B cell (primary cell): ENCODE measurements at regions not wholly inside any gene's neighbourhood (a gene's known extent, or its start where the extent isn't known, plus 50 kb on each side); places are given as distances from the start of the nearest gene placed in this dataset.

Experiments
- ATAC-seq: fragments of 200-7000 bp; cut with Tn5 transposase; one replicate; pipeline ENCODE4 v1.10.0; 2021; ENCODE audit warnings: low read depth, mild to moderate bottlenecking, moderate number of reproducible peaks, moderate library complexity
- CTCF ChIA-PET: fragments of 350-600 bp; sonication (Branson Sonifier 250); formaldehyde crosslinking; loops from one replicate; lab custom pipeline; 2021; ENCODE audit warnings: antibody characterized with exemption, inconsistent platforms; lab: Charles Lee
- POLR2A ChIA-PET: fragments of 350-600 bp; sonication (Branson Sonifier 250); formaldehyde crosslinking; loops from one replicate; lab custom pipeline; 2021; ENCODE audit warnings: antibody characterized with exemption; lab: Charles Lee
- DNase-seq: peaks from one replicate; pipeline ENCODE4 v3.0.0; 2013
- H2AFZ ChIP-seq: 2 replicates; pipeline ENCODE4 v1.6.1; 2012; ENCODE audit warnings: mild to moderate bottlenecking, low read depth, low read length; ENCODE audit not compliant: insufficient read depth, poor library complexity, severe bottlenecking
- H3K27ac ChIP-seq, 2 donors: 1 replicate in 1 of 2; 2 replicates in 1 of 2; pipeline ENCODE4 v1.5.1; 2012 to 2013; ENCODE audit warnings: low read length in 2 of 2, mild to moderate bottlenecking in 2 of 2, moderate library complexity in 1 of 2
- H3K27me3 ChIP-seq, 4 experiments: fragments of 200-600 bp in 1 of 4; sonication (generic) in 1 of 4; replicated peaks in 1 of 4; 1 replicate in 2 of 4; 2 replicates in 2 of 4; pipeline versions ENCODE4 v1.6.1 to v1.7.0; 2013 to 2016; ENCODE audit warnings: low read length in 3 of 4, mild to moderate bottlenecking in 2 of 4, mixed read lengths in 1 of 4, moderate library complexity in 1 of 4; ENCODE audit not compliant: insufficient read depth in 4 of 4, control insufficient read depth in 3 of 4; ENCODE audit errors: control extremely low read depth in 1 of 4
- H3K36me3 ChIP-seq, 2 experiments: replicated peaks in 1 of 2; 1 replicate in 1 of 2; 2 replicates in 1 of 2; pipeline versions ENCODE4 v1.6.1 to v1.7.1; 2013; ENCODE audit warnings: low read length in 1 of 2; ENCODE audit not compliant: insufficient read depth in 2 of 2, control insufficient read depth in 1 of 2; ENCODE audit errors: control extremely low read depth in 1 of 2, extremely low read depth in 1 of 2
- H3K4me1 ChIP-seq, 2 donors: fragments of 200-600 bp in 1 of 2; sonication (generic) in 1 of 2; 1 replicate in 1 of 2; 2 replicates in 1 of 2; pipeline versions ENCODE4 v1.5.1 to v1.6.1; 2013 to 2017; ENCODE audit warnings: low read length in 2 of 2; ENCODE audit not compliant: control insufficient read depth in 2 of 2, insufficient read depth in 2 of 2
- H3K4me2 ChIP-seq: replicated peaks from 2 replicates; pipeline ENCODE3; 2012; ENCODE audit warnings: mild to moderate bottlenecking, low read depth, low read length; ENCODE audit not compliant: poor library complexity, severe bottlenecking
- H3K4me3 ChIP-seq, 5 experiments: fragments of 200-600 bp in 1 of 5; sonication (generic) in 1 of 5; 1 replicate in 3 of 5; 2 replicates in 2 of 5; pipeline versions ENCODE4 v1.5.1 to v1.7.0; 2011 to 2016; ENCODE audit warnings: low read length in 4 of 5, mild to moderate bottlenecking in 4 of 5, low read depth in 2 of 5, control low read depth in 1 of 5, moderate library complexity in 1 of 5; ENCODE audit not compliant: insufficient read depth in 1 of 5; ENCODE audit errors: control extremely low read depth in 1 of 5, extremely low read depth in 1 of 5
- H3K79me2 ChIP-seq: fragments of 200-600 bp; sonication (generic); one replicate; pipeline ENCODE4 v1.6.0; 2016; ENCODE audit warnings: low read length; ENCODE audit not compliant: control insufficient read depth, insufficient read depth
- H3K9ac ChIP-seq: fragments of 200-600 bp; sonication (generic); 2 replicates; pipeline ENCODE4 v1.6.1; 2017; ENCODE audit warnings: mild to moderate bottlenecking, low read length, moderate library complexity
- H3K9me3 ChIP-seq, 3 donors: one replicate each; pipeline versions ENCODE4 v1.6.1 to v1.7.1; 2013; ENCODE audit warnings: low read length in 2 of 3; ENCODE audit not compliant: control insufficient read depth in 2 of 3, insufficient read depth in 1 of 3; ENCODE audit errors: control extremely low read depth in 1 of 3
- H4K20me1 ChIP-seq: 2 replicates; pipeline ENCODE4 v1.6.0; 2012; ENCODE audit warnings: mild to moderate bottlenecking, low read length; ENCODE audit not compliant: insufficient read depth, control insufficient read depth, poor library complexity, severe bottlenecking
- H3K27ac Mint-ChIP-seq: one replicate; pipeline ENCODE4 v1.8.0; 2021; ENCODE audit warnings: mixed read lengths
- H3K27me3 Mint-ChIP-seq: one replicate; pipeline ENCODE4 v1.8.0; 2021; ENCODE audit warnings: mixed read lengths
- H3K4me1 Mint-ChIP-seq: one replicate; pipeline ENCODE4 v1.8.0; 2021; ENCODE audit warnings: mixed read lengths
- H3K4me3 Mint-ChIP-seq: one replicate; pipeline ENCODE4 v1.8.0; 2021; ENCODE audit warnings: mixed read lengths
- H3K9me3 Mint-ChIP-seq: one replicate; pipeline ENCODE4 v1.8.0; 2022; ENCODE audit warnings: mixed read lengths; ENCODE audit not compliant: insufficient read depth
- EZH2 ChIP-seq: IDR thresholded peaks from 2 replicates; pipeline ENCODE4 v1.6.1; 2012; ENCODE audit warnings: borderline replicate concordance, low read depth, mild to moderate bottlenecking, moderate library complexity, low read length; ENCODE audit not compliant: insufficient read depth, poor library complexity, severe bottlenecking
- WGBS: methylation state at CpG from one replicate; pipeline ENCODE4 v1.1.5; 2013; ENCODE audit warnings: missing lambda C conversion rate; ENCODE audit not compliant: insufficient coverage; 5-methylcytosine and 5-hydroxymethylcytosine counted together
- intact Hi-C: fragments of 100-400 bp; cut with micrococcal nuclease; formaldehyde crosslinking; loops from one replicate; pipeline ENCODE4 v1.10.0; 2022
- TF ChIP-seq, protein P1 (sequence below): fragments of 200-600 bp; IDR thresholded peaks from one replicate; pipeline ENCODE4 v1.8.0; 2022; ENCODE audit warnings: antibody characterized with exemption, mild to moderate bottlenecking

DNA sequence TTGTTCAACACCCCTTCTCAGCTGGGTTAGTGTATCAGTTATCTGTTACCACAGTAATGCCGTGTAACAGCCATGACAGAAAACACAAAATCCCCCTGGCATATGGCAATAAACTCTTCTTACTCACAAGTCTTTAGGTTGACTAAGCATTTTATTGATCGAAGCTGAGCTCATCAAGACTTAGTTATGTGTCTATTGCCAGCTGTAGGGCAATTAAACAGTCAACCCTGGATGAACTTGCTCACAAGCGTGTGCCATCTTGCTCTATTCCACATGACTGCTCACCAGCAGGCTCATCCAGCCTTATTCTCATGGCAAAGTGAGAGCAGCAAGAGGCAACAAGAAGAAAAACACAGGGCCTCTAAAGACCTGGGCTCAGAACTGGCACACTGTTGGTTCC lies 333.8 kb upstream of the PTBP2 start:
- H2AFZ ChIP-seq, result no peak overlapping the region
- Mint-ChIP-seq H3K27ac (no peak overlapping the region), H3K4me1 (no peaks in the 10 kb centered on the region), H3K9me3 (peaks cover 3% of the 10 kb centered on the region), H3K27me3 (no peaks in the 10 kb centered on the region), H3K4me3 (no peak overlapping the region)
- ChIA-PET POLR2A (no interaction called here), CTCF (no interaction called here)
- H3K4me1 ChIP-seq, result no peaks in the 10 kb centered on the region
- H3K79me2 ChIP-seq, result no peaks in the 10 kb centered on the region
- no peaks in the 10 kb centered on the region for H3K9me3 ChIP-seq
- no peak for ATAC-seq
- H3K9ac ChIP-seq, result no peak overlapping the region
- no peaks in the 10 kb centered on the region for H3K27me3 ChIP-seq
- no peak for DNase-seq
- H4K20me1 ChIP-seq, result no peaks in the 10 kb centered on the region
- 87% methylated on average over 2 of the region's 3 CpGs for WGBS
- TF ChIP-seq EZH2, result no peak
- TF ChIP-seq, protein P1, sequence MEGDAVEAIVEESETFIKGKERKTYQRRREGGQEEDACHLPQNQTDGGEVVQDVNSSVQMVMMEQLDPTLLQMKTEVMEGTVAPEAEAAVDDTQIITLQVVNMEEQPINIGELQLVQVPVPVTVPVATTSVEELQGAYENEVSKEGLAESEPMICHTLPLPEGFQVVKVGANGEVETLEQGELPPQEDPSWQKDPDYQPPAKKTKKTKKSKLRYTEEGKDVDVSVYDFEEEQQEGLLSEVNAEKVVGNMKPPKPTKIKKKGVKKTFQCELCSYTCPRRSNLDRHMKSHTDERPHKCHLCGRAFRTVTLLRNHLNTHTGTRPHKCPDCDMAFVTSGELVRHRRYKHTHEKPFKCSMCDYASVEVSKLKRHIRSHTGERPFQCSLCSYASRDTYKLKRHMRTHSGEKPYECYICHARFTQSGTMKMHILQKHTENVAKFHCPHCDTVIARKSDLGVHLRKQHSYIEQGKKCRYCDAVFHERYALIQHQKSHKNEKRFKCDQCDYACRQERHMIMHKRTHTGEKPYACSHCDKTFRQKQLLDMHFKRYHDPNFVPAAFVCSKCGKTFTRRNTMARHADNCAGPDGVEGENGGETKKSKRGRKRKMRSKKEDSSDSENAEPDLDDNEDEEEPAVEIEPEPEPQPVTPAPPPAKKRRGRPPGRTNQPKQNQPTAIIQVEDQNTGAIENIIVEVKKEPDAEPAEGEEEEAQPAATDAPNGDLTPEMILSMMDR, result no peak
- no peaks in the 10 kb centered on the region for H3K36me3 ChIP-seq
- H3K4me3 ChIP-seq, result no peak overlapping the region
- no peak overlapping the region for H3K27ac ChIP-seq
- no peak overlapping the region for H3K4me2 ChIP-seq
- intact Hi-C loops, result no loop called here

DNA sequence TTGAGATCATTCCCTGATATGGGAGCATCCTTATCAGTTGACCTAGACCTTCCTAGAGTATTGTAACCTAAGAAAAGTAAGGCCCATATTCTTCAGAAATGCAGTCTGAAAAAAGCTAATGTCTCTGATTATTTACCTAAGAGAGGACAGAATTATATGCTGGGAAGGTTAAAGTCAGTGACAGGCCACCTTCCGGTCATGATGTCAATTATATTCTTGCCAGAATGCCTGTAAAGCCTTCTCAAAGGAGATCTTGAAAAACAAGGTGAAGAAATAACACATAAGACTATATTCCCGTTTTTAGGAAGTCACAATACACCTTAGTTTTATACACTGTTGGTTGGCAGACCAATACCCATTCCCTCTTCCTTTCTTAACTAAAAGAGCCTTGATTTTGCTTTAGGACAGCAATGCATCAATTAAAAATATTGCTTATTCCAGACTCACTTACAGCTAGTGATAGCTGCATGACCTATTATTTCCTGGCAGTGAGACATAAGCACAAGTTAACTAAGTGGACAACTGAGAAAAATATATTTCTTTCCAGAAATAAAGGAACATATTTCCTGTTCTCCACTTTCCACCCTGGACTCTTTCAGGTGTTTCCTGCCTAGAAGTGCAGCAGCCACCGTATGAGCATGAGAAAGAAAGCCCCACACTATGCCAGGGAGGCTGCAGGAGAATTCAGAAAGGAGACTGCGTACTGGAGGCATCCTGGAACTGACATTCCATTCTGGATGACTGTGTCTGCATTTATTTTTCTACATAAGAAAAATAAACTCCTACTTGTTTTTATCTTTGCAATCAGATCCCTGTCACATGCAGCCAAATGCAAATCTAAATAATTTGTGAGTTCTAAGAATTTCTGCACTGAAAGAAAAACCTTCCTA lies 332.9 kb upstream of the PTBP2 start:
- DNase-seq, result no peak
- Histone ChIP-seq H3K27me3 (no peaks in the 10 kb centered on the region), H3K4me3 (no peak overlapping the region), H3K79me2 (no peaks in the 10 kb centered on the region), H3K36me3 (no peaks in the 10 kb centered on the region), H4K20me1 (no peaks in the 10 kb centered on the region), H3K27ac (no peak overlapping the region), H3K4me1 (no peaks in the 10 kb centered on the region), H3K9ac (no peak overlapping the region), H3K4me2 (no peak overlapping the region), H2AFZ (no peak overlapping the region), H3K9me3 (no peaks in the 10 kb centered on the region)
- TF ChIP-seq, protein P1, result no peak
- H3K4me3 Mint-ChIP-seq, result no peak overlapping the region
- POLR2A ChIA-PET, result no interaction called here
- intact Hi-C loops, result no loop called here
- CTCF ChIA-PET, result no interaction called here
- H3K9me3 Mint-ChIP-seq, result peaks cover 3% of the 10 kb centered on the region
- 57% methylated on average over 1 of the region's 4 CpGs for WGBS
- H3K4me1 Mint-ChIP-seq, result no peaks in the 10 kb centered on the region
- H3K27ac Mint-ChIP-seq, result no peak overlapping the region
- no peaks in the 10 kb centered on the region for H3K27me3 Mint-ChIP-seq
- ATAC-seq, result no peak
